NCI-H1105 treated with DMSO at 0.1 percent for 48 hours (cell line): ENCODE measurements at regions not wholly inside any gene's neighbourhood (a gene's known extent, or its start where the extent isn't known, plus 50 kb on each side); places are given as distances from the start of the nearest gene placed in this dataset.
"Not testable (repeated sequence)": the region's sequence is repeated elsewhere in the genome, so short reads cannot be mapped to it uniquely, and the experiment has no call there.

Source experiments
- DNase-seq: peaks from one replicate; lab custom pipeline; 2025; lab: John Stamatoyannopoulos, UW

GRCh38 chr4:120200573-120201110 lies 134.0 kb upstream of the MAD2L1 start:
- DNase-seq: not testable (repeated sequence)

- DNase-seq: no peak
These were observed 131.8 kb upstream of the MAD2L1 start for GRCh38 chr4:120198411-120198810.

GRCh38 chr4:120177603-120178002 lies 111.0 kb upstream of the MAD2L1 start:
- no peak for DNase-seq

- DNase-seq: no peak
These were observed 108.6 kb upstream of the MAD2L1 start for GRCh38 chr4:120175272-120175671.

- DNase-seq: no peak
These were observed 97.2 kb upstream of the MAD2L1 start for GRCh38 chr4:120163895-120164294.

- no peak for DNase-seq
These were observed 92.3 kb upstream of the MAD2L1 start for GRCh38 chr4:120158841-120159463.

- no peak for DNase-seq
These were observed 91.4 kb upstream of the MAD2L1 start for GRCh38 chr4:120158046-120158445.

GRCh38 chr4:120156120-120156718 lies 89.6 kb upstream of the MAD2L1 start:
- peak; percentile 39 for DNase-seq

- DNase-seq: no peak
These were observed 88.6 kb upstream of the MAD2L1 start for GRCh38 chr4:120155287-120155686.

- no peak for DNase-seq
These were observed 78.0 kb upstream of the MAD2L1 start for GRCh38 chr4:120144634-120145033.

GRCh38 chr4:120144041-120144440 lies 77.4 kb upstream of the MAD2L1 start:
- no peak for DNase-seq

GRCh38 chr4:120139392-120139791 lies 72.7 kb upstream of the MAD2L1 start:
- DNase-seq: no peak

GRCh38 chr4:120132935-120133334 lies 66.3 kb upstream of the MAD2L1 start:
- DNase-seq: no peak

GRCh38 chr4:120130786-120131185 lies 64.1 kb upstream of the MAD2L1 start:
- no peak for DNase-seq
